ENCODE measurements at regions not wholly inside any gene's neighbourhood (a gene's known extent, or its start where the extent isn't known, plus 50 kb on each side); places are given as distances from the start of the nearest gene placed in this dataset.
A peak's percentile ranks its signal among the peaks of the same experiment; 100 is the strongest.

- peaks cover 8 to 14% of the 10 kb centered on the region in 2 donors for H3K4me1 ChIP-seq (ENCODE audit: control insufficient read depth in 1 of 2, insufficient read depth in 2 of 2, low read length in 2 of 2)
- H3K27ac ChIP-seq (ENCODE audit: low read depth in 1 of 2, low read length in 2 of 2), result no peak overlapping the region
- Mint-ChIP-seq H3K36me3 (no peaks in the 10 kb centered on the region), H3K4me1 (peaks cover 12% of the 10 kb centered on the region), H3K9me3 (peaks cover 0 to 3% (median 0%) of the 10 kb centered on the region in 7 donors), H3K27me3 (ENCODE audit: low read depth in 3 of 3) (peaks cover 0 to 3% (median 0%) of the 10 kb centered on the region in 3 donors), H3K27ac (no peak overlapping the region), H3K4me3 (no peak overlapping the region)
- H3K79me2 ChIP-seq (ENCODE audit: insufficient read depth, low read length), result no peaks in the 10 kb centered on the region
- intact Hi-C loops (cut with micrococcal nuclease), result loop anchor here in 1 of 2 donors (10.0 kb wide), 2 partner anchors 134 to 164 kb away; partner anchors contain the start of gene RASGEF1B
- no peak overlapping the region for H3K4me2 ChIP-seq (replicated peaks; ENCODE audit: extremely low read depth, low read length, poor library complexity, severe bottlenecking)
- no peaks in the 10 kb centered on the region for H4K20me1 ChIP-seq (ENCODE audit: insufficient read depth, low read length)
- no peaks in the 10 kb centered on the region for H3K27me3 ChIP-seq (ENCODE audit: control insufficient read depth in 2 of 2, insufficient read depth in 2 of 2, low read length in 2 of 2)
- WGBS (ENCODE audit: insufficient coverage), result no CpG with 5 or more reads among the region's 1 CpG
- no peak for TF ChIP-seq CTCF (IDR thresholded peaks at IDR 0.05)
- H3K9me3 ChIP-seq (replicated peaks in 1 of 2; ENCODE audit: control insufficient read depth in 1 of 2, insufficient read depth in 1 of 2, low read length in 2 of 2), result no peaks in the 10 kb centered on the region
- H3K9ac ChIP-seq (ENCODE audit: insufficient read depth, low read length, poor library complexity, severe bottlenecking), result no peak overlapping the region
- H3K4me3 ChIP-seq (replicated peaks in 1 of 3; ENCODE audit: low read depth in 2 of 3, low read length in 3 of 3), result no peak overlapping the region
- no peak overlapping the region for H2AFZ ChIP-seq (ENCODE audit: insufficient read depth, low read depth, low read length, poor library complexity, severe bottlenecking)
- no peaks in the 10 kb centered on the region for H3K36me3 ChIP-seq (replicated peaks in 1 of 2; ENCODE audit: control insufficient read depth in 1 of 2, insufficient read depth in 2 of 2, low read length in 2 of 2)
- no peak for DNase-seq
These were observed 167.0 kb upstream of the RASGEF1B start for GRCh38 chr4:81638698-81639097.

DNA sequence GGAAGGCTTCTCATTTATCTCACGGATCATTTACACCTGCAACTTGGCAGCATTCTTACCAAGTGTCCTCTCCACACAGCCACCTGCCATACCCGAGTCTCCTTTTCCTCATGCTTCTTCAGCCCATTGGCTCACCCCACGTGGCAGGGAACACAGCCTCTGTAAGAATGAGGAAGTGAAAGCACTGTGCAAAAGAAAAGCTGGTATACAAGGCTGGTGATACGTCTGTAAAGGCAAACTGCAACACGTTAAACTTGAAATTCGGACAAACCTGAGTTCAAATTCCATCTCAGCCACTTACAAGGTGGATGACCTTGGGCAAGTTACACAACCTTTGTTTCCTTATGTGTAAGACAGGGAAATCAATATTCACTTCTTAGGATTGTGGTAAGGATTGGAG, 164.0 kb upstream of the RASGEF1B start:
- intact Hi-C loops (cut with micrococcal nuclease), result loop anchor here in 1 of 2 donors (10.0 kb wide), 2 partner anchors 131 to 161 kb away; partner anchors contain the start of gene RASGEF1B
- Histone ChIP-seq H3K27me3 (ENCODE audit: control insufficient read depth in 2 of 2, insufficient read depth in 2 of 2, low read length in 2 of 2) (no peaks in the 10 kb centered on the region), H3K4me1 (ENCODE audit: control insufficient read depth in 1 of 2, insufficient read depth in 2 of 2, low read length in 2 of 2) (peaks cover 8 to 14% of the 10 kb centered on the region in 2 donors), H3K36me3 (replicated peaks in 1 of 2; ENCODE audit: control insufficient read depth in 1 of 2, insufficient read depth in 2 of 2, low read length in 2 of 2) (no peaks in the 10 kb centered on the region), H3K9ac (ENCODE audit: insufficient read depth, low read length, poor library complexity, severe bottlenecking) (no peak overlapping the region), H2AFZ (ENCODE audit: insufficient read depth, low read depth, low read length, poor library complexity, severe bottlenecking) (peak overlapping the region; percentile 2), H3K27ac (ENCODE audit: low read depth in 1 of 2, low read length in 2 of 2) (peak overlapping the region in 1 of 2 donors; percentile 42), H3K4me2 (replicated peaks; ENCODE audit: extremely low read depth, low read length, poor library complexity, severe bottlenecking) (peak overlapping the region; percentile 24), H4K20me1 (ENCODE audit: insufficient read depth, low read length) (no peaks in the 10 kb centered on the region), H3K79me2 (ENCODE audit: insufficient read depth, low read length) (no peaks in the 10 kb centered on the region), H3K4me3 (replicated peaks in 1 of 3; ENCODE audit: low read depth in 2 of 3, low read length in 3 of 3) (no peak overlapping the region), H3K9me3 (replicated peaks in 1 of 2; ENCODE audit: control insufficient read depth in 1 of 2, insufficient read depth in 1 of 2, low read length in 2 of 2) (no peaks in the 10 kb centered on the region)
- 83% methylated on average over 1 of the region's 6 CpGs for WGBS (ENCODE audit: insufficient coverage)
- Mint-ChIP-seq H3K4me1 (peaks cover 15% of the 10 kb centered on the region), H3K27me3 (ENCODE audit: low read depth in 3 of 3) (peaks cover 0 to 5% (median 0%) of the 10 kb centered on the region in 3 donors), H3K9me3 (peaks cover 0 to 2% (median 0%) of the 10 kb centered on the region in 7 donors), H3K36me3 (no peaks in the 10 kb centered on the region), H3K27ac (peak overlapping the region; percentile 0 to 82 (median 61)), H3K4me3 (peak overlapping the region in 1 of 2 donors; percentile 39)
- DNase-seq, result peak; percentile 74 to 89 (median 87)
- TF ChIP-seq CTCF (IDR thresholded peaks at IDR 0.05), result no peak

All from CD14-positive monocyte (primary cell).